GM20000 (cell line): ENCODE measurements at regions not wholly inside any gene's neighbourhood (a gene's known extent, or its start where the extent isn't known, plus 50 kb on each side); places are given as distances from the start of the nearest gene placed in this dataset.

ENCODE experiments used
- DNase-seq: peaks from one replicate; pipeline ENCODE4 v3.0.0; 2012; ENCODE audit warnings: low spot score
- CTCF ChIP-seq: IDR thresholded peaks from 2 replicates; pipeline ENCODE4 v1.5.1; 2012; ENCODE audit warnings: mild to moderate bottlenecking, control low read depth; ENCODE audit errors: extremely low read depth, missing control alignments

- DNase-seq: no peak
These were observed 750.5 kb upstream of the DDX18 start for GRCh38 chr2:117064021-117064420.

GRCh38 chr2:117065912-117066311 lies 748.6 kb upstream of the DDX18 start:
- DNase-seq: no peak

More at GRCh38 chr2:117064021-117064420, 750.5 kb upstream of the DDX18 start:
- TF ChIP-seq CTCF: no peak

GRCh38 chr2:117067900-117068299 lies 746.6 kb upstream of the DDX18 start:
- no peak for TF ChIP-seq CTCF
- DNase-seq: no peak

More at GRCh38 chr2:117065912-117066311, 748.6 kb upstream of the DDX18 start:
- TF ChIP-seq CTCF: no peak

GRCh38 chr2:117068371-117068770 lies 746.1 kb upstream of the DDX18 start:
- no peak for DNase-seq
- TF ChIP-seq CTCF: no peak

- DNase-seq: no peak
- TF ChIP-seq CTCF: no peak
These were observed 742.9 kb upstream of the DDX18 start for GRCh38 chr2:117071556-117072102.

GRCh38 chr2:117074756-117075155 lies 739.7 kb upstream of the DDX18 start:
- no peak for TF ChIP-seq CTCF

GRCh38 chr2:117085256-117085655 lies 729.2 kb upstream of the DDX18 start:
- no peak for DNase-seq
- no peak for TF ChIP-seq CTCF

More at GRCh38 chr2:117074756-117075155, 739.7 kb upstream of the DDX18 start:
- no peak for DNase-seq
